GM12891 (cell line): ENCODE measurements at regions not wholly inside any gene's neighbourhood (a gene's known extent, or its start where the extent isn't known, plus 50 kb on each side); places are given as distances from the start of the nearest gene placed in this dataset.
"Not testable (repeated sequence)": the region's sequence is repeated elsewhere in the genome, so short reads cannot be mapped to it uniquely, and the experiment has no call there.

ENCODE experiments used
- DNase-seq: peaks from one replicate; pipeline ENCODE4 v3.0.0; 2011; ENCODE audit warnings: low spot score; ENCODE audit not compliant: insufficient read length
- FAIRE-seq: peaks from 2 replicates; lab custom pipeline; 2011; peaks lifted over from hg19 to GRCh38; lab: Jason Lieb, UNC
- PAX5 ChIP-seq: IDR thresholded peaks from 2 replicates; pipeline ENCODE4 v1.6.1; 2011; ENCODE audit warnings: low read length, moderate library complexity, mild to moderate bottlenecking; ENCODE audit not compliant: insufficient read depth, severe bottlenecking
- POLR2A ChIP-seq: IDR thresholded peaks from 2 replicates; pipeline ENCODE4 v1.6.1; 2011; ENCODE audit warnings: low read depth, low read length, control low read depth
- POLR2AphosphoS5 ChIP-seq: IDR thresholded peaks from 2 replicates; pipeline ENCODE4 v1.6.1; 2011; ENCODE audit warnings: low read depth, low read length, control low read depth
- POU2F2 ChIP-seq: IDR thresholded peaks from 2 replicates; pipeline ENCODE4 v1.6.1; 2011; ENCODE audit warnings: low read depth, mild to moderate bottlenecking, control low read depth, low read length, moderate library complexity
- SPI1 ChIP-seq: IDR thresholded peaks from 2 replicates; pipeline ENCODE4 v1.6.1; 2011; ENCODE audit warnings: low read depth, low read length, control low read depth
- TAF1 ChIP-seq: IDR thresholded peaks from 2 replicates; pipeline ENCODE4 v1.6.1; 2011; ENCODE audit warnings: low read depth, low read length, control low read depth

DNA sequence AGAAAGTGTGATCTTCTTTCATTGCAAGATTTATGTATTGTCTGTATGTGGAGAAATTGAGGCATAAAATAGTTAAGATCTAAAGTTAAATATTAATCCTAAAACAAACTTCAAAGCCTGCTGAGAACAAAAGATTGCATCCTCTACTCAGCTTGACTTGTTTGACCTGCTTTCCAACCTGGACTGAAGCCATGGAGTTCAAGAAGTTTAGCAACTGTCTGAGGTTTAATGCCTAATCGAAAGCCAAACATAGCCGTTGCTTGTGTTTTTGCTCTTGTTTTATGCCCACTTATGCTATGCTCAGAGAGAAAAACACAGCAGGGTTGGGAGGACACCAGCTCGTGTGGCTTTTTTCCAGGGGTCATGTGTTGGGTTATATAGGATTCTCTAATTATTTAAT is 135.6 kb downstream of the NUFIP1 start:
- TF ChIP-seq POLR2AphosphoS5 (no peak), POLR2A (no peak), POU2F2 (no peak)
- FAIRE-seq (no peak), DNase-seq (no peak)

DNA sequence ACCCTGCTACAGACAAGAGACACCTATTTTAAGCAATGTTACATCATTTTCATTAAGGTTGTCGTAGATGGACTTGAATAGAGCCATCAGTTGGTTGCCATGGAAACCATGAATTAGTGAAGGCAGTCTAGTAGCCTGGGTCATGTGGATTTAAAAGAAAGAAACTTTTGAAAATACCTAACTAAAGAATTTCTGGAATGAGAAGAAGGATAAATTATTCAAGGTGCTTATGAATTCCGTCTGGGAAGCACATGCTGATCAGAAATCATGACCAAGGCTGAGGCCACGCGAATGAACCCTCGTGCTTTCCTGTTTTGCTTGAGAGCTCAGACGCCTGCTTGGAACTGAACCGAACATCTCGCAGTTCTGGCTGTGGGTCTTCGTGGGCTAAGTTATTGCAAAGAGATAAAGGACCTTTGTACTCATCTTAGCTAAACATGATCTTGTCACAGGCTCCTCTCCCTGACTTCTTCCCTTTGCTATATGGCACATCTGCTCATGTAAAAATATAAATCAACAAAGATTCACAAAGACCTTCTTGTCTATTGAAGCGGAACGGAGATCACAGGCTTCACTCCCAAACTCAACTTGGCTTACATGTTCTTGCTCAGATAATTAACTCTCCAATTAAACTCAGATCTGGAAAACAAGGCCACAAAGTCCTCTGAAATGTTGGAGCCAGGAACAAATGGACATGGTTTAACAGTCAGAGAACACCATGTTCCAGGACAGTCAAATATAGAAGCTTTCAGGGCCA is 140.2 kb downstream of the NUFIP1 start:
- FAIRE-seq, result no peak
- DNase-seq, result no peak
- TF ChIP-seq POU2F2, result no peak
- no peak for TF ChIP-seq PAX5
- no peak for TF ChIP-seq POLR2AphosphoS5
- TF ChIP-seq SPI1, result no peak
- no peak for TF ChIP-seq POLR2A
- TF ChIP-seq TAF1, result no peak

DNA sequence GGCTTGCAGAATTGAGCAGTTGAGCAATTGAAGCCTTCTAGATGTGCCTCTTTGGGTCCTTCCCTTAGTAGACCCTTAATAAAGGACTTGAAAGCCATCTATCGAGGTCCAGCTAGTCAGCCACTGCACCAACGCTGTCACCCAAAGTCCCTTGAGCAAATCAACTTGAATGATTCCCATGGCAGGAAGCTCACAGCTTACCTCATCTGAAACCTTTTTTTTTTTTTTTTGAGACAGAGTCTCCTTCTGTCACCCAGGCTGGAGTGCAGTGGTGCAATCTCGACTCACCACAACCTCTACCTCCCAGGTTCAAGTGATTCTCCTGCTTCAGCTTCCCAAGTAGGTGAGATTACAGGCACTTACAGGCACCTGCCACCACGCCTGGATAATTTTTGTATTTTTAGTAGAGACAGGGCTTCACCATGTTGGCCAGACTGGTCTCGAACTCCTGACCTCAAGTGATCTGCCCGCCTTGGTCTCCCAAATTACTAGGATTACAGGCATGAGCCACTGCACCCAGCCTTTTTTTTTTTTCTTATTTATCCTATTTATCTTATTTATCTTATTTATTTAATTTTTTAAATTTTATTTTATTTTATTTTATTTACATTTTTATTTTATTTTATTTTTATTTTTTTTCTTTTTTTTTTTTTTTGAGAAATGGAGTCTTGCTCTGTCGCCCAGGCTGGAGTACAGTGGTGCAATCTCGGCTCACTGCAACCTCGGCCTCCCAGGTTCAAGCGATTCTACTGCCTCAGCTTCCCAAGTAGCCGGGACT is 143.8 kb downstream of the NUFIP1 start:
- not testable (repeated sequence) for DNase-seq, FAIRE-seq

DNA sequence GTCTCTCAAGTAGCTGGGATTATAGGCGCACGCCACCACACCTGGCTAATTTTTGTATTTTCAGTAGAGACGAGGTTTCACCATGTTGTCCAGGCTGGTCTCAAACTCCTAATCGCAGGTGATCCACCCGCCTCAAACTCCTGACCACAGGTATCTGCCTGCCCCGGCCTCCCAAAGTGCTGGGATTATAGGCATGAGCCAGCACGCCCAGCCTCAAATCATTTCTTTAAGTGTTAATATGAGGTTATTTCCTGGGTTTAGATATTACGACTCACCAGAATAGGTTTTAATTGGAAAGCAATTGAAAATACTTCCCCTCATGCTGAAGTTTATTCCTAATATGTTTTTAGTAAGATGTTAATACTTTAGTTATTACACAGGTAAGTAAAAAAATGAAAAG is 144.5 kb downstream of the NUFIP1 start:
- FAIRE-seq, result no peak

DNA sequence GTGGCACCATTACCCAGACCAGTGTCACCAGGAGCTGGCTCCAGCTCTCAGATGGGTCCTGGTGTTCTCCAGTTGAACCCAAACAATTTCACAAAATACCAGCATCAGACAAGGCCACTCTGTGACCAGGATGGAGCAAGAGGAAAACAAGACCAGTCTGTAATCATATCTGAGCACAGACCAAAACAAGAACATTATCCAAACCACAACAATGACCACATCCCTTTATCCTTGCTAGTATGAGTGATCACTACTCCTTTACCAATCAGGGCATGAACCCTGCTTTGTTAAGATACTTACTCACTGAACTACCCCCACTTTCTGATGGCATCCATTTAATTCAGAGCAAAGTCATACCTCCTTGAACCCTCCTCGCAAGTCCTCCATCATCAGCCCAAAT is 145.9 kb downstream of the NUFIP1 start:
- DNase-seq (no peak), FAIRE-seq (no peak)
- no peak for TF ChIP-seq POLR2A

More for the DNA sequence above, 144.5 kb downstream of the NUFIP1 start:
- DNase-seq, result no peak
- TF ChIP-seq POU2F2 (no peak), POLR2AphosphoS5 (no peak), SPI1 (no peak), POLR2A (no peak), TAF1 (no peak), PAX5 (no peak)

DNA sequence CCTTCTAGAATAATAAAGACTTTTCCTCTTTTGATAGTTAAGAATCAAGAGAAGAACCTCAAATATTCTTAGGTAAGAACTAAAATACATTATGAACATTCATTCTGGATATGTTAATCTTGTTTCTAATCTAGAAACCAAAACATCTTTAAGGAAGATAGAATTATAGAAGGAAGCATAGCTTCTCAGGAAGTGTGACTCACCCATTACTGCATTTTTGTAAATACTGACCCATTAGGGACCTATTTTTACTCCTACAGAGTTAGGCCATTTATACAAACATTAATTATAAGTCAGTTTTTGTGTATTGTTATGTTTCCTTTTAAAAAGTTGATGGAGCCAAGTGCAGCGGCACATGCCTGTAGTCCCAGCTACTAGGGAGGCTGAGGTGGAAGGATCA is 147.1 kb downstream of the NUFIP1 start:
- DNase-seq (no peak), FAIRE-seq (no peak)
- TF ChIP-seq PAX5, result no peak
- TF ChIP-seq POU2F2, result no peak
- TF ChIP-seq TAF1, result no peak
- TF ChIP-seq SPI1, result no peak
- TF ChIP-seq POLR2AphosphoS5, result no peak
- no peak for TF ChIP-seq POLR2A

DNA sequence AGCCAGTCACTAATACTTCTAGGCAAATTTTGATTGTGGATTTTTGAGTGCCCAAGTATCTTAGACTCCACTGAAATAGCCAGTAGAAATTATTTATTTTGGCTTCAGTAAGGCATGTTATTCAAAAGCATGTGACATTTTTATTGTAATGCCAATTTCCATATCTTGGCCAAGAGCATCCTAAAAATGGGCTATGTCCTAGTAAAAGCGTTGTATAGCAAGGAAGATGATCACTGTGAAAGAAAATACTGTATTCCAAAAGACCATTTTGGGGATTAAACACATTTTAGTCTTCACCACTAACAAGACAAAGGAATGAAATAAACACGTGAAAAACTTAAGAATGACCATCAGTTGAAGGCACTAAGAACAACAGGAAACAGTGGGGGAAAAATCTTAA is 149.1 kb downstream of the NUFIP1 start:
- TF ChIP-seq POU2F2 (no peak), POLR2AphosphoS5 (no peak), SPI1 (no peak), PAX5 (no peak), POLR2A (no peak)
- FAIRE-seq (no peak), DNase-seq (no peak)

DNA sequence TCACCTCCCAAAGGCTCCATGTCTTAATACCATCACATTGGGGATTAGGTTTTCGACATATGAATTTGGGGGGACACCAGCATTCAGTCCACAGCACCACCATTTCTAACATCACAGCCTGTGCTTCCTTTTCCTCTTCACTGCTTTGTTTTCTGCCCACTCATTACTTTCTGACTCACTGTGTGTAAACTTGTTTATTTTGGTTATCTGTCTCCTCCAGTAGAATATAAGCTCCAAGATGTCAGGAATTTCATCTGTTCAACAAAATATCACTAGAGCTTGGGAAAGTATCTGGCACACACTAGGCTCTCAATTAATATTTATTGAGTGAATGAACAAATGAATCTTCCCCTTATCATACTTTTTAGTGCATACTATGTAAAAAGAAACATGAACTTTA is 152.0 kb downstream of the NUFIP1 start:
- FAIRE-seq, result no peak
- no peak for DNase-seq
- no peak for TF ChIP-seq POLR2AphosphoS5
- TF ChIP-seq POLR2A, result no peak
- no peak for TF ChIP-seq SPI1
- TF ChIP-seq TAF1, result no peak
- TF ChIP-seq POU2F2, result no peak
- no peak for TF ChIP-seq PAX5

DNA sequence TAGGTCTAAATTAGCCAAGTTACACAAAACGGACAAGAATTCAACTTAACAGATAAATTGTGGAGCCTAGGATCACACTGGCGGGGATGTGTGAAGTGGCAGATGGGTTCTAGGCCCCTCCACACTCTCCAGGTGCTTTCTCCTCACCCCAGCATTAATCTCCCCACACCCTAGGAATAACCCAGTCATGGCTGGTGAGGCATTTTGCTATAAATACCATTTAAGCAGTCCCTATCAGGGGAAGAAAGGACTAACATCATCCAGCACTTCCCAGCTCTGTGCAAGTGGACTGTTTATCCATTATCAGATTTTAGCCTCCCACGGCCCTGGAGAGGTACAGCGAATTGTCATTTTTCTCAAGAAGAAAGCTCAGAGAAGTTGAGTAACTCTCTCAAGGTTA is 154.9 kb downstream of the NUFIP1 start:
- DNase-seq, result no peak
- TF ChIP-seq PAX5, result no peak
- no peak for TF ChIP-seq SPI1
- no peak for TF ChIP-seq POLR2AphosphoS5
- TF ChIP-seq POLR2A, result no peak
- no peak for TF ChIP-seq TAF1
- no peak for TF ChIP-seq POU2F2
- FAIRE-seq, result no peak

DNA sequence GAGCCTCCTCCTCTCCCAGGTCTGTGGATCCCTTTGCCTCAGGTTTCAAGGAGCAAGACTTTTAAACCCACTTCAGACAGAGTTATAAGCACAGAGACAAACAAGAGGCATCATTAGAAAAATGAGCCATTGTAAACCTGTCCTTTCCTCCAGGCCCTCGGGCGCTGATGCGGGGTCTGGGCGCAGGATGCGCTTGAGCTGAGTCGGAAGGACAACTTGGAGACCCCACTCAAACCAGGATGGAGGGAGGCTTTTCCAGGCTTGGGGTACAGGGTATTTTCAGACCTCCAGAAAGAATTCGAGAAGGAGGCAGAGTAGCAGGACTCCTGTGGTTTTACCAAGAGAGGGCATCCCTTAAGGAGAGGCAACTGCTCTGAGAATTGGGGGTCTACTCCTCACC is 155.6 kb downstream of the NUFIP1 start:
- TF ChIP-seq POLR2AphosphoS5 (no peak), TAF1 (no peak), POLR2A (no peak), SPI1 (no peak), POU2F2 (no peak), PAX5 (no peak)
- DNase-seq, result no peak
- no peak for FAIRE-seq

DNA sequence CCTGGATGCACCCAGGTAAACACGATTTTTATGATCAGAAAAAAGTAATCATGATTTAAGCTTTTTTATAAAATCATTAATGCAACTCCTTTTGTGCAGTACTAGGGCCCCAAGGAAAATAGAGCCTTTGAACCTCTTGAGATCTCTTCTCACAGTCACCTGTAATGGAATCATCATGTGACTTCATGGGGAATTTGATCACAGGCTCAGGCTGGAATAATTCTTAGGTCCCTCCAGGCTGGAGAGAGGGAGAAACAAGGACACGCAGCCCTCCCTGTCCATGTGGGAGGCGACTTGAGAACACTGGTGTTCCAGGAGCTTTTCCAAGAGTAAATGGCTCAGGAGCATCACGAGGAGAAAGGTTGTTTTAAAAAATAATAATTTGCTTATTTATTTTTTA is 156.1 kb downstream of the NUFIP1 start:
- FAIRE-seq (no peak), DNase-seq (no peak)
- TF ChIP-seq TAF1 (no peak), POU2F2 (no peak), SPI1 (no peak), PAX5 (no peak)
